ENCODE measurements at regions not wholly inside any gene's neighbourhood (a gene's known extent, or its start where the extent isn't known, plus 50 kb on each side); places are given as distances from the start of the nearest gene placed in this dataset.

- peak overlapping the region; percentile 85 for H3K27ac Mint-ChIP-seq
- no peak for DNase-seq (ENCODE audit: low spot score in 2 of 2, unreplicated experiment in 2 of 2)
Observed at GRCh38 chr21:41112740-41113692, 54.9 kb upstream of the BACE2 start.

DNA sequence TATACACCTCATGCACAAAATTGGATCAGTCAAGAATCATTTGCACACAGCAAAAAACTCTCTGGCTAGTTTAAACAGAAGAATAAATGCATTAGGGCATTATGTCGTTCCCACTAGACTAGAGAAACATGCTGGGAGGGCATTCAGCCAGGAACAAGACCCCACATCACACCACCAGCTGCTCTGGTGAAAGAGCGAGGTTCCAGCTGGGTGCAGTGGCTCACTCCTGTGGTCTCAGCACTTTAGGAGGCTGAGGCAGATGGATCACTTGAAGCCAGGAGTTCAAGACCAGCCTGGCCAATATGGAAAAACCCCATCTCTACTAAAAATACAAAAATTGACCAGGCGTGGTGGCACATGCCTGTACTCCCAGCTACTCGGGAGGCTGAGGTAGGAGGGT is 52.1 kb upstream of the BACE2 start:
- H3K27ac Mint-ChIP-seq: no peak overlapping the region
- H3K36me3 Mint-ChIP-seq: no peaks in the 10 kb centered on the region
- peaks cover 31% of the 10 kb centered on the region for H3K27me3 Mint-ChIP-seq (ENCODE audit: low read depth)
- no peak for TF ChIP-seq CTCF (IDR thresholded peaks at IDR 0.05; ENCODE audit: unreplicated experiment)
- H3K4me1 Mint-ChIP-seq: peaks cover 12% of the 10 kb centered on the region
- H3K4me3 Mint-ChIP-seq: no peak overlapping the region
- no peaks in the 10 kb centered on the region for H3K9me3 Mint-ChIP-seq
- no peak for DNase-seq (ENCODE audit: low spot score in 2 of 2, unreplicated experiment in 2 of 2)

More at GRCh38 chr21:41112740-41113692, 54.9 kb upstream of the BACE2 start:
- no peaks in the 10 kb centered on the region for H3K9me3 Mint-ChIP-seq
- H3K4me1 Mint-ChIP-seq: peaks cover 12% of the 10 kb centered on the region
- peak overlapping the region; percentile 57 for H3K4me3 Mint-ChIP-seq
- TF ChIP-seq CTCF (IDR thresholded peaks at IDR 0.05; ENCODE audit: unreplicated experiment): no peak
- H3K36me3 Mint-ChIP-seq: no peaks in the 10 kb centered on the region
- peaks cover 29% of the 10 kb centered on the region for H3K27me3 Mint-ChIP-seq (ENCODE audit: low read depth)
